ENCODE measurements at regions not wholly inside any gene's neighbourhood (a gene's known extent, or its start where the extent isn't known, plus 50 kb on each side); places are given as distances from the start of the nearest gene placed in this dataset.

DNA sequence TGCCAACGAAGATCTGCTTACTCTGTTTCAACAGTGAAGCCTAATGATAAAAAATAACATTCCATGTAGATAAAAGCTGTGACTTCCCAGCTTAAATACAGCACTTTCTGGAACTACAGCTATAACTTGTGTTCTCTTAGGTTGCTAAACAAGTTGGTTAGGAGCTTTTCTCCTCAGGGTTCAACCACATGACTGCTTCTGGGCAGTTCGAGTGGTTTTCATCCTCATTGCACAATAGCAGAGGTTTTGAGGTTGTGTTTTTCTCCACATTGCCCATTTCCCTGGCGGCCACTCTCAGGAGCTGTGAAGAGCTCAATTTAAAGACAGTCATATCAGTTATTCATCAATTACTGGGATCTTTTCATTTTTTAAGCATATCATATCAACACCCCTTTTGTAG, 102.2 kb upstream of the CYP1B1 start:
- peak; percentile 62 for DNase-seq (ENCODE audit: low read depth)
- no peak overlapping the region for H3K4me3 ChIP-seq (ENCODE audit: low read depth, low read length)

DNA sequence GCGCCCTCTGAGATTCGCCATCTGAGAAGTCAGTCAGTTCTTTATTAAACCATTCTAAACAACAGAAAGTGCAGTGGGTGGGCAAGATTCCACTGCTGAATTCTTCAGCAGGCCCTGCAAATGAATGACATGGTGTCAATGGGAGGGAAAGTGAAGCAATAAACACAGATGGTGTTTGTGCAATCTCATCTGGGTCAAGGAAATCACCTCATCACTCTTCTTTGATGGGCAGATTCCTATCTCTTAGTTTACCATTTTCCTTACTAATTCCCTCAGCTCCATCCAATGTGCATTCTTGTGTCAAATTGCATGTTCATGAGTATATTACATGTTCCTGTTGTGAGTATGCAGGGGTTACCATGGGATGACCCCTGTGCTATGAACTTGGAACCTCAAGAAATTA, 100.7 kb upstream of the CYP1B1 start:
- peak; percentile 95 for DNase-seq (ENCODE audit: low read depth)
- no peak overlapping the region for H3K4me3 ChIP-seq (ENCODE audit: low read depth, low read length)

- DNase-seq (ENCODE audit: low read depth), result peak; percentile 95
- no peak overlapping the region for H3K4me3 ChIP-seq (ENCODE audit: low read depth, low read length)
Observed at GRCh38 chr2:38174646-38175423, 98.9 kb upstream of the CYP1B1 start.

DNA sequence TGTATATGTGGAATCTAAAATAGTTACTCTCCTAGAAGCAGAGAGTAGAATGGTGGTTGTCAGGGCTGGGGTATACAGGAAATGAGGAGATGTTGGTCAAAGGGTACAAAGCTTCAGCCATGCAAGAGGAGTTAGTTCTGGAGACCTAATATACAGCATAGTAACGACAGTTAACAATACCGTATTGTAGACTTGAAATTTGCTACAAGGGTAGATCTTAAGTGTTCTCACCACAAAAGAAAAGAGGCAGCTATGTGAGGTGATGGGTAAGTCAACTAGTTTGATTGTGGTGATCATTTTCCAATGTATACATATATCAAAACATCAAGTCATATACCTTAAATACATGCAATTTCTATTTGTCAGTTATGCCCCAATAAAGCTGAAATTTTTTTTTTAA, 98.2 kb upstream of the CYP1B1 start:
- DNase-seq (ENCODE audit: low read depth), result no peak

GRCh38 chr2:38173683-38174082, 97.7 kb upstream of the CYP1B1 start:
- DNase-seq (ENCODE audit: low read depth), result no peak
- no peak overlapping the region for H3K4me3 ChIP-seq (ENCODE audit: low read depth, low read length)

More for the DNA sequence above, 98.2 kb upstream of the CYP1B1 start:
- H3K4me3 ChIP-seq (ENCODE audit: low read depth, low read length), result no peak overlapping the region

DNA sequence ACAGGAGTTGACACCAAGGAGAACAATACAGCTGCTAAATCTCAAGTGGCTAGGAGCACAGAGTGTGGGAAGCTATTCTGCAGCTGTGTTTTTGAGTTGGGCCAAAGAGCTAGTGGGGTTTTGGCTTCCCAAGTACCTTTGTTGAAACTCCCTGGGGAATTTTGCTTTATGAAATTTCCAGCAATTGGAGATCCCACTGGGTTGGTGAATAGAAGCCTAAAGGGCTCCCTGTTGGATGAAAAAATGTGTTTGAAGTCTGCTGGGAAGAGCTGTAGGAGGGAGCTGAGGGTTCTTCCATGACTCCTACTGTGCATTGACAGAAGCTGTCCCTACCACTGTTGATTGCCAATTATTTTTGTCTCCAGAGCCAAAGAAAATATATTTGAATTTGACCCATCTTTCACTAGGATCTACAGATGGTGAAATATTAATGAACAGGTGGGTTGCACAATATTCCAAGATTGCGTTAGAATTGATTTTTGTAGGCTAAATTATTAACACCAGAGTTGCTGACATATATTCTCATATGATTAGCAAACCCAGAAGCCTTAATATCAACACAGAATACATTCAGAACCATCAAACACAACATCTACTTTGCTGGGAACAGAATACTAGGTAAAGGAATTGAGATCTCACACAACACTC, 95.4 kb upstream of the CYP1B1 start:
- H3K4me3 ChIP-seq (ENCODE audit: low read depth, low read length), result no peak overlapping the region
- peak; percentile 59 for DNase-seq (ENCODE audit: low read depth)

DNA sequence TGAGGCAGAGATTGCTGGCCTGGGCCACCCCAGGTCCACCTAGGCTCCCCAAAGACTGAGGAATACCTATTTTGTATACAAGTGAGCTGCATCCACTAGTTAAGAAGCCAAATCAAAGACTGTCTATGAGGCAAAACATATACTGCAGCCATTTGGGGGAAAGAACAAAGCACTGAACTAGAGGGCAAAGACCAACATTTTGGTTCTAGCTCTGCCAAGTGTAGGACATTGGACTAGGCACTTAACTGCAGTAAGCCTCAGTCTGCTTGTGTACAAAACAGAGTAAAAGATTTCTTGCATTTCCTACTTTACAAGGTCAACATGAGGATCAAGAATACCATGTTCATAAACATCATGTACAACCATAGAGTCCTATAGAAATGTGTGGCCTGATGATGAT, 94.8 kb upstream of the CYP1B1 start:
- H3K4me3 ChIP-seq (ENCODE audit: low read depth, low read length), result no peak overlapping the region
- DNase-seq (ENCODE audit: low read depth), result no peak

GRCh38 chr2:38170067-38170466, 94.1 kb upstream of the CYP1B1 start:
- H3K4me3 ChIP-seq (ENCODE audit: low read depth, low read length), result no peak overlapping the region
- peak; percentile 48 for DNase-seq (ENCODE audit: low read depth)

GRCh38 chr2:38168710-38169480, 92.9 kb upstream of the CYP1B1 start:
- no peak for DNase-seq (ENCODE audit: low read depth)

DNA sequence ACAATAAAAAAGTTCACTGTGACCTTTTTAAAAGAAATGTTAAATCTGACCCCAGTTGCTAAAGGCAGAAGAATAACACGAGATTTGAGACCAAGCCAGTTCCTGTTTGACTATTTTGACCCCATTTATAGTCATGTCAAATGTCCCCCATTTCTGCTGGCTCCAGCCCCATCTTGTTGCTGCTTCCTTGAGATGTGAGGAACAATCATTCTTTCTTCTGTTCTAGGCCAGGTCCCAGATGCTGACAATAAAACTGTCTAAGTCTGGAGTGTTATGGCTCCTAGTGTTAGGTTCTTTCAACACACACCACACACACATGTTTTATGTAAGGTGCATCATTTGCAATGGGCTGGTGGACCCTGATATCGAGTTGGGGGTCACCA, 92.0 kb upstream of the CYP1B1 start:
- no peak overlapping the region for H3K4me3 ChIP-seq (ENCODE audit: low read depth, low read length)
- DNase-seq (ENCODE audit: low read depth), result no peak

More at GRCh38 chr2:38168710-38169480, 92.9 kb upstream of the CYP1B1 start:
- H3K4me3 ChIP-seq (ENCODE audit: low read depth, low read length), result no peak overlapping the region

DNA sequence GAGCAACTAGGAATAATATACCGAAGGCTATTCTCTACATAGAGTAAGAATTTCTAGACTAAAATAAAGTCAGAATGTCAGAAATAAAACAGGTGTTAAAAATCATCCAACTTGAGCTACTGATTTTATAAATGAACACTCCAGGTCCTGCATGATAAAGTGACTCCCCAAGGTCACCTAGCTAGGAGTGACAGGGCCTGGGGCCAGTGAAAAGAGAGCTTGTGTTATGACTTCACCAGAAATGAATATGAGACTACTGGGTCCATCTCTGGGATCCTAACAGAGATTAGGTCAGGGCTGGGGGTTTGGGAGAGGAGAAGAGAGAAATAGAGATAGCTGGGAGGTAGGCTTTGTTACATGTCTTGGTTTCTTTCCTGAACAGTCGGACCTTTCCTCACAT, 89.7 kb upstream of the CYP1B1 start:
- no peak overlapping the region for H3K4me3 ChIP-seq (ENCODE audit: low read depth, low read length)
- no peak for DNase-seq (ENCODE audit: low read depth)

DNA sequence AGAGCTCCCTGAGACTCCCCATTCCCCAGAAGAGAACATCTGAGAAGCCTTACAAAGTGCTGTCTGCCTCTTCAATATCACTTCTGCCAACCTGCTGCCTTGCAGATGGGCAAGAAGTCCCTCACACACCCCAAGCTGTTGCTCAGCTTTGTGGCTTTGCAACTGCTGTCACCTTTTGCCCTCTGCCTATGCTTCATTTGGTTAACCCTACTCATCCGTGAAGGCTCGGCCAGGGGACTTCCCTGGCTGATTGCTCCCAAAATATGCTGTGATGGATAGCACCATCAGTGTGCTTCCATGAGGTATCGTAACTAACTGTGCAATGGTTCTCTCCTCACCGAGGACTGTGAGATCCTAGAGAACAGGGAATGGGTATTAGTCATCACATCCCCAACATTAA, 88.9 kb upstream of the CYP1B1 start:
- DNase-seq (ENCODE audit: low read depth), result no peak
- no peak overlapping the region for H3K4me3 ChIP-seq (ENCODE audit: low read depth, low read length)

- H3K4me3 ChIP-seq (ENCODE audit: low read depth, low read length), result no peak overlapping the region
- no peak for DNase-seq (ENCODE audit: low read depth)
Observed at GRCh38 chr2:38163579-38163978, 87.6 kb upstream of the CYP1B1 start.

- no peak overlapping the region for H3K4me3 ChIP-seq (ENCODE audit: low read depth, low read length)
- DNase-seq (ENCODE audit: low read depth), result no peak
Observed at GRCh38 chr2:38163006-38163405, 87.1 kb upstream of the CYP1B1 start.

- DNase-seq (ENCODE audit: low read depth), result no peak
- no peak overlapping the region for H3K4me3 ChIP-seq (ENCODE audit: low read depth, low read length)
Observed at GRCh38 chr2:38160516-38160915, 84.6 kb upstream of the CYP1B1 start.

DNA sequence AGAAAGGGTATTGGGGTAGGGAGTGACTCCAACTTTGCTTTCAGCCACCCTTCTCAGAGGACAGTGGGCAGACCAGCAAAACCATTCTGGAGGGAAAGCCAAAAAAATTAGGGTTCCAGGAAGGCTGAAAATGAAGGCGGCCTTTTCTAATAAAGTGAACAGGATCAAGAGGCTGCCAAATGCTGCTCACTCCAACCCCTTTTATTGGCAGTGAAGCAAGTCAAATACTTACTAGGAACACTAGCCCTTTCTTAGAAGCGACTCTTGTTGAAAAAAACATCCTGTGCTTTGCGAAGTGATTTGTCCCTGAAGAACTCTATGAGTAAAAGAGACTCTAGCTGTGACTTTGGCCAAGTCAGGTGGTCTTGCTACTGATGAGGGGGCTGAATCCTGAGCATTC, 83.6 kb upstream of the CYP1B1 start:
- DNase-seq (ENCODE audit: low read depth), result no peak
- no peak overlapping the region for H3K4me3 ChIP-seq (ENCODE audit: low read depth, low read length)

- DNase-seq (ENCODE audit: low read depth), result no peak
- H3K4me3 ChIP-seq (ENCODE audit: low read depth, low read length), result no peak overlapping the region
Observed at GRCh38 chr2:38159191-38159590, 83.2 kb upstream of the CYP1B1 start.

DNA sequence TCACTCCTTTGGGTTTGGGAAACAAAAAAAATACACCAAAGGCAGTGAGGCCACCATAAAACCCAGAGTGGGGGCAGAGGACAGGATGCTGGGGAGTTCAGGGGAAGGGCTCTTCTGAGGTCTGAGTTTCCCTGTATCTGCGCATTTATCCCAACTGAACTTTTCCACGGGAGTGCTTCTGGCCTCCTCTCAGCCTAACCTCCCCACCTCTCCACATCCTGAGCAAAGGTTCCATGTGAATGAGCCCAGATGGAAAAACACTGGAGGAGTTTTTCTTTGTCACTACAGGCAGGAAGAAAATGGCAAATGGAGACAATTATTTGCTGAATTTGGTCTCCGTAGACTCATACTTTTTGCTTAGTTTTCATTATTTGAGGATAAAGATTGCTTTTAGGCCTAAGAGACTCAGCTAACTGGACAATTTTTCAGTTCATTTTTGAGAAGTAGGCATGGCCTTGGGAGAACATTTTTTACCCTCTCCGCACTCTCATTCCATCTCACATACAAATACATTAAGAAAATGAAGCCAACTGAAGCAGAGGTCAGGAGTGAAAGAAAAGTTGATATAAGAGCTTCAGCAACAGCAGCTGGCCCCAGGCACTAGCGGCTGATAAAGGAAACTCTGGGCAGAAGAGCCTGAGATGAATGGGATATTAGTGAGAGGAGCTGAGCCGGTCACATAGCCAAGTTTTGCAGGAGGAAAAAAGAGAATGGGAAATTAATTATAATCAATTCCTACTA, 82.6 kb upstream of the CYP1B1 start:
- no peak overlapping the region for H3K4me3 ChIP-seq (ENCODE audit: low read depth, low read length)
- no peak for DNase-seq (ENCODE audit: low read depth)

DNA sequence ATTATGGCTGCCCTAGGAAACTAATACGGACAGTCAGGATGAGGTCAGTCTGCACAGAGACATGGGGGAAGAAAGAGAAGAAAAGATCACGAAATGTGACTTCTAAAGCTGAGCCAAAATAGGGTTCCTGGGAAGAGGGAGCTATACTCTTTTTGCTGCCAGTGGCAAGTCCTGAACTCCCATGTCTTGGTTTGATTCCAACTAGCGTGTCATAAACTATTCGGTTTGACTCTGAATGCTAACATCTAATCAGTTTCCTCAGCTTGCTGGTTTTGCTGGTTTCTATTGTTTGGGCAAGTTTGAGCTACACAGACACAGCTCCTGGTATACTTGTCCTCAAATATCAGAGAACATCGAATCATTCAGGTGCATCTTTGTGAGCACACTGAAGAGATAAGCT, 80.5 kb upstream of the CYP1B1 start:
- DNase-seq (ENCODE audit: low read depth), result no peak
- no peak overlapping the region for H3K4me3 ChIP-seq (ENCODE audit: low read depth, low read length)

DNA sequence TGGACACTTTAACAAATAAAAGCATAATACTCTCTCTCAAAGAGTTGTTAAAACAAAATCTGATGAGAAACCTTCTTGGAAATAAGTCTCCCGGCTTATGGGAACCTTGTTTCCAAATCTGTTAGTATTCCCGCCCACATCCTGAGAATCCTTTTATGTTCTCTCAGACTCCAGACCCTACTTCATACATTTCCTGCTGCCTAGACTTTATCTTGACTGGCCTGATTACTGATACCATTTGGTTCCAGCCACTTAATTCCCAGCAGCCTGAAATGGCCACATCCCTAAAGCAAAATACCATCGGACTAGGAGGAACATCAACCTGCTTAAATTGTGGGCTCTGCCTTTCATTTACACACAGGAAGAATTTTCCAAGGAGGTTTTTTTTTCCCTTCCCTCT, 79.1 kb upstream of the CYP1B1 start:
- no peak overlapping the region for H3K4me3 ChIP-seq (ENCODE audit: low read depth, low read length)
- DNase-seq (ENCODE audit: low read depth), result no peak
